ENCODE measurements at regions not wholly inside any gene's neighbourhood (a gene's known extent, or its start where the extent isn't known, plus 50 kb on each side); places are given as distances from the start of the nearest gene placed in this dataset.
A peak's percentile ranks its signal among the peaks of the same experiment; 100 is the strongest.

GRCh38 chr12:27907766-27908165 is 64.8 kb downstream of the PTHLH start:
- no peak for TF ChIP-seq CTCF (IDR thresholded peaks at IDR 0.05; ENCODE audit: low read length, missing control alignments)
- DNase-seq (ENCODE audit: low read depth) = no peak
- H3K4me3 ChIP-seq (replicated peaks; ENCODE audit: low read depth, low read length) = no peak overlapping the region

- TF ChIP-seq CTCF (IDR thresholded peaks at IDR 0.05; ENCODE audit: low read length, missing control alignments) = no peak
- no peak for DNase-seq (ENCODE audit: low read depth)
- no peak overlapping the region for H3K4me3 ChIP-seq (replicated peaks; ENCODE audit: low read depth, low read length)
Measured at GRCh38 chr12:27906658-27907473, 65.7 kb downstream of the PTHLH start.

GRCh38 chr12:27906127-27906500 is 66.4 kb downstream of the PTHLH start:
- DNase-seq (ENCODE audit: low read depth) = no peak
- no peak for TF ChIP-seq CTCF (IDR thresholded peaks at IDR 0.05; ENCODE audit: low read length, missing control alignments)
- no peak overlapping the region for H3K4me3 ChIP-seq (replicated peaks; ENCODE audit: low read depth, low read length)

- TF ChIP-seq CTCF (IDR thresholded peaks at IDR 0.05; ENCODE audit: low read length, missing control alignments) = no peak
- DNase-seq (ENCODE audit: low read depth) = no peak
- H3K4me3 ChIP-seq (replicated peaks; ENCODE audit: low read depth, low read length) = no peak overlapping the region
Measured at GRCh38 chr12:27905285-27906126, 67.0 kb downstream of the PTHLH start.

- DNase-seq (ENCODE audit: low read depth) = no peak
- H3K4me3 ChIP-seq (replicated peaks; ENCODE audit: low read depth, low read length) = no peak overlapping the region
- no peak for TF ChIP-seq CTCF (IDR thresholded peaks at IDR 0.05; ENCODE audit: low read length, missing control alignments)
Measured at GRCh38 chr12:27902651-27903050, 69.9 kb downstream of the PTHLH start.

GRCh38 chr12:27901959-27902358 is 70.6 kb downstream of the PTHLH start:
- no peak overlapping the region for H3K4me3 ChIP-seq (replicated peaks; ENCODE audit: low read depth, low read length)
- peak; percentile 28 for DNase-seq (ENCODE audit: low read depth)
- TF ChIP-seq CTCF (IDR thresholded peaks at IDR 0.05; ENCODE audit: low read length, missing control alignments) = no peak

Measured in fibroblast of pulmonary artery (primary cell).